ENCODE measurements at regions not wholly inside any gene's neighbourhood (a gene's known extent, or its start where the extent isn't known, plus 50 kb on each side); places are given as distances from the start of the nearest gene placed in this dataset.

DNA sequence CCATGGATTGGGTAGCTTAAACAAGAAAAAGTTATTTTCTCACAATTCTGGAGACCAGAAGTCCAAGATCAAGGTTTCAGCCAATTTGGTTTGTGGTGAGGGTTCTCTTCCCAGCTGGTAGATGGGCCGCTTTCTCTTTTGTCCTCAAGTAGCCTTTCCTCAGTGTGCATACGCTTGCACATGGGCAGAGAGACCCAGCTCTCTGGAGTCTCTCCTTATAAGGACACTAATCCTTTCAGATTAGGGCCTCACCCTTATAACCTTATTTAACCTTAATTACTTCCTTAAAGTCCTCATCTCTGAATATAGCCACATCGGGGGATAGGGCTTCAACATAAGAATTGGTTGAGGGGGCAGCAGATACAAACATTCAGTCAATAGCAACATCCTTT, 68.4 kb upstream of the NLK start:
- TF ChIP-seq TAF1 (IDR thresholded peaks at IDR 0.05; ENCODE audit: borderline replicate concordance, low read depth, low read length) (no peak), POLR2A (IDR thresholded peaks at IDR 0.05; ENCODE audit: low read depth, low read length) (no peak)

All from GM12892 (cell line).